Hematopoietic multipotent progenitor cell treated with erythropoietin and hydrocortisone succinate and interleukin-3 and kit ligand, for 8 days (in vitro differentiated cells): ENCODE measurements at regions not wholly inside any gene's neighbourhood (a gene's known extent, or its start where the extent isn't known, plus 50 kb on each side); places are given as distances from the start of the nearest gene placed in this dataset.

Experiments
- DNase-seq: peaks from one replicate; pipeline ENCODE4 v3.0.0-alpha.2; 2015

GRCh38 chr19:28247243-28247642 is 965.7 kb downstream of the UQCRFS1 start:
- no peak for DNase-seq

- DNase-seq: no peak
Measured at GRCh38 chr19:28245937-28246336, 967.0 kb downstream of the UQCRFS1 start.

GRCh38 chr19:28244966-28245365 is 968.0 kb downstream of the UQCRFS1 start:
- no peak for DNase-seq

- peak; percentile 30 for DNase-seq
Measured at GRCh38 chr19:28242317-28242927, 970.5 kb downstream of the UQCRFS1 start.

GRCh38 chr19:28239270-28239669 is 973.7 kb downstream of the UQCRFS1 start:
- DNase-seq: no peak

- no peak for DNase-seq
Measured at GRCh38 chr19:28238270-28238820, 974.6 kb downstream of the UQCRFS1 start.

- DNase-seq: no peak
Measured at GRCh38 chr19:28235606-28236125, 977.3 kb downstream of the UQCRFS1 start.

GRCh38 chr19:28234637-28235036 is 978.3 kb downstream of the UQCRFS1 start:
- DNase-seq: no peak

GRCh38 chr19:28228854-28229253 is 984.1 kb downstream of the UQCRFS1 start:
- no peak for DNase-seq

GRCh38 chr19:28224441-28224840 is 988.5 kb downstream of the UQCRFS1 start:
- DNase-seq: no peak

GRCh38 chr19:28221736-28222135 is 991.2 kb downstream of the UQCRFS1 start:
- DNase-seq: no peak

- no peak for DNase-seq
Measured at GRCh38 chr19:28218728-28219127, 994.2 kb downstream of the UQCRFS1 start.

- DNase-seq: no peak
Measured at GRCh38 chr19:28217022-28217421, 995.9 kb downstream of the UQCRFS1 start.

- DNase-seq: no peak
Measured at GRCh38 chr19:28213470-28214082, 999.4 kb downstream of the UQCRFS1 start.

GRCh38 chr19:28210886-28211285 is 1002.1 kb downstream of the UQCRFS1 start:
- no peak for DNase-seq

- DNase-seq: no peak
Measured at GRCh38 chr19:28208745-28209144, 1004.2 kb downstream of the UQCRFS1 start.

- DNase-seq: no peak
Measured at GRCh38 chr19:28207244-28207643, 1005.7 kb downstream of the UQCRFS1 start.

GRCh38 chr19:28201462-28201943 is 1011.4 kb downstream of the UQCRFS1 start:
- no peak for DNase-seq

GRCh38 chr19:28199323-28199722 is 1013.6 kb downstream of the UQCRFS1 start:
- no peak for DNase-seq

GRCh38 chr19:28196961-28197360 is 1016.0 kb downstream of the UQCRFS1 start:
- DNase-seq: no peak

GRCh38 chr19:28196101-28196500 is 1016.9 kb downstream of the UQCRFS1 start:
- no peak for DNase-seq

GRCh38 chr19:28185646-28186045 is 1027.3 kb downstream of the UQCRFS1 start:
- no peak for DNase-seq

- no peak for DNase-seq
Measured at GRCh38 chr19:28184997-28185396, 1028.0 kb downstream of the UQCRFS1 start.

- no peak for DNase-seq
Measured at GRCh38 chr19:28176193-28176592, 1036.8 kb downstream of the UQCRFS1 start.
